C4-2B (cell line): ENCODE measurements at regions not wholly inside any gene's neighbourhood (a gene's known extent, or its start where the extent isn't known, plus 50 kb on each side); places are given as distances from the start of the nearest gene placed in this dataset.

Source experiments
- H3K27ac ChIP-seq: fragments of 450-650 bp; 2 replicates; pipeline ENCODE4 v1.5.1; 2017
- ZFX ChIP-seq: fragments of 450-650 bp; IDR thresholded peaks from 2 replicates; pipeline ENCODE4 v1.6.1; 2017
- TF ChIP-seq, protein P1 (sequence below): fragments of 450-650 bp; conservative IDR thresholded peaks from 2 replicates; pipeline ENCODE4 v1.5.1; 2017; ENCODE audit warnings: mild to moderate bottlenecking

DNA sequence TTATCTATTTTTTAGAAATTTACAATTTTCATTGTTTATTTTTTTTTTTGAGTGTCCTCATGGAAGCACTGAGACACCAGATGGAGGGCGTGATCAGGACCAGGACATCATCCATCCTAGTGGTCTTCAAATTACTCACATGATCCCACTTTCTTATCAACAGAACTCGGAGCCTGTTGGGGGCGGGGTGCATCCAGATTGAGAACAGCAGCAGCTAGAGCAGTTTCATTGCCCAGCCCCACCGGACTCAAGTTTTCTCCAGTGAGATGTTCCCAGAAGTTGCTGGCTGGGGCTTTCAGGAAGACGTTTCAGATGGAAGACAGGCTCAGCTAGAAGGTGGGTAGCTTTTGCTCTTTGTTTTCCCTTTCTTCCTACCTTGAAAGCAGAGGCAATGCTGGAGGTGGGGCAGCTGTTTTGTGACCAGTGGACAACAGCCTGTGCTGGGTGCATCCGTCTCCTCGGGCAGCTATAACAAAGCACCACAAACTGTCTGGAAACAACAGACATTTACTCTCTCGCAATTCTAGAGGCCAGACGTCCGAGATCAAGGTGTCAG lies 562.1 kb downstream of the TBC1D22A start:
- H3K27ac ChIP-seq: no peak overlapping the region
- TF ChIP-seq ZFX: no peak
- TF ChIP-seq, protein P1, sequence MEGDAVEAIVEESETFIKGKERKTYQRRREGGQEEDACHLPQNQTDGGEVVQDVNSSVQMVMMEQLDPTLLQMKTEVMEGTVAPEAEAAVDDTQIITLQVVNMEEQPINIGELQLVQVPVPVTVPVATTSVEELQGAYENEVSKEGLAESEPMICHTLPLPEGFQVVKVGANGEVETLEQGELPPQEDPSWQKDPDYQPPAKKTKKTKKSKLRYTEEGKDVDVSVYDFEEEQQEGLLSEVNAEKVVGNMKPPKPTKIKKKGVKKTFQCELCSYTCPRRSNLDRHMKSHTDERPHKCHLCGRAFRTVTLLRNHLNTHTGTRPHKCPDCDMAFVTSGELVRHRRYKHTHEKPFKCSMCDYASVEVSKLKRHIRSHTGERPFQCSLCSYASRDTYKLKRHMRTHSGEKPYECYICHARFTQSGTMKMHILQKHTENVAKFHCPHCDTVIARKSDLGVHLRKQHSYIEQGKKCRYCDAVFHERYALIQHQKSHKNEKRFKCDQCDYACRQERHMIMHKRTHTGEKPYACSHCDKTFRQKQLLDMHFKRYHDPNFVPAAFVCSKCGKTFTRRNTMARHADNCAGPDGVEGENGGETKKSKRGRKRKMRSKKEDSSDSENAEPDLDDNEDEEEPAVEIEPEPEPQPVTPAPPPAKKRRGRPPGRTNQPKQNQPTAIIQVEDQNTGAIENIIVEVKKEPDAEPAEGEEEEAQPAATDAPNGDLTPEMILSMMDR: no peak

DNA sequence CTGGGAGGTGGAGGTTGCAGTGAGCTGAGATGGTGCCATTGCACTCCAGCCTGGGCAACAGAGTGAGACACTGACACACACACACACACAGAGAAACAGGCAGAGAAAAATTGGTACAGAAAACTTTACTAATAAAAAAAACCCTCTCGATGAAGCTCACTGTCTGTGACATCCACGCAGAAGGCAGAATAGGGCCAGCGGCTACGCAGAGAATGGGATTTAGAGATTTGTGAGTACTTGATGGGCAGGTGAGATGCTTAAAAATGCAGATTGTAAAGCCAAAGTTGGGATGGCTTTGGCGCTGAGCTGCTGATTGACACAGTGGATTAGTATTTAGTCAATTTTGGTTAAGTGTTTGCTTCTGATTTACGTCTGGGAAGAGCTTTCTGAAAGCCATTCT lies 561.1 kb downstream of the TBC1D22A start:
- no peak overlapping the region for H3K27ac ChIP-seq
- TF ChIP-seq, protein P1: no peak
- no peak for TF ChIP-seq ZFX

DNA sequence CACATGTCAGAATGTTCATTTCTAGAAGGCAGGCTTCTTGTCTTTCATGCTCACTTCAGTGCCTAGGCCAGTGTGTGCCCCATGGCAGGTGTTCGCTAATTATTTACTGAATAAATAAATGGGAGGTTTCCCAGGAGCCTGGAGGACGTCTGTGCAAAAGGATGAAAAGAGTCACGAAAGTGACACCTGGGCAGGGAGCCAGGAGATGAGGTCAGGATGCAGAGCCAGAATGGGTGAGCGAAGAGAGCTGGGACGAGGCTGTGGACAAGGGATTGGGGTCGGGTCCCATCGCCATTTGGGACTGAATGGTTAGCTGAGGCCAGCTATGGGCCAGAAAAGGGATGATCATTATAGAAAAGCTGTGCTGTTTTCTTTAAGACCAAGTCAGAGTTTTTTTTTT lies 560.4 kb downstream of the TBC1D22A start:
- TF ChIP-seq, protein P1: no peak
- TF ChIP-seq ZFX: no peak
- H3K27ac ChIP-seq: no peak overlapping the region

DNA sequence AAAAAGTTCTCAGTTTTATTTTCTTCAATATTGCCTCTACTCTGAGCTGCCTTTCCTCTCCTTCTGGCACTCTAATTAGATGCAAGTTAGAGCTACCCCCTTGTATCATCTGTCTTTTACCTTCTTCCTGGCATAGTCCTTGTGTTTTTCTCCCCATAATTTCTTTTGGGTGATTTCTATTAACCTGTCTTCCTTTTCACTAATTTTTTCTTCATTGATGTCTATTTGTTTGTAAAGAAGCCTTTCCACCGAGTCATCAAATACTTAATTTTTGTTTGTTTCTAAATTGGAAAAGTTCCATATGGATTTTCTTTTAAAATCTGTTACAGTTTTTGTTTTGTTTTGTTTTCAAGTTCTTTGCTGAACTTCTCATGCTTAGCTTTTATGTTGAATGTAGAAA lies 558.1 kb downstream of the TBC1D22A start:
- TF ChIP-seq ZFX: no peak
- TF ChIP-seq, protein P1: no peak
- H3K27ac ChIP-seq: no peak overlapping the region

DNA sequence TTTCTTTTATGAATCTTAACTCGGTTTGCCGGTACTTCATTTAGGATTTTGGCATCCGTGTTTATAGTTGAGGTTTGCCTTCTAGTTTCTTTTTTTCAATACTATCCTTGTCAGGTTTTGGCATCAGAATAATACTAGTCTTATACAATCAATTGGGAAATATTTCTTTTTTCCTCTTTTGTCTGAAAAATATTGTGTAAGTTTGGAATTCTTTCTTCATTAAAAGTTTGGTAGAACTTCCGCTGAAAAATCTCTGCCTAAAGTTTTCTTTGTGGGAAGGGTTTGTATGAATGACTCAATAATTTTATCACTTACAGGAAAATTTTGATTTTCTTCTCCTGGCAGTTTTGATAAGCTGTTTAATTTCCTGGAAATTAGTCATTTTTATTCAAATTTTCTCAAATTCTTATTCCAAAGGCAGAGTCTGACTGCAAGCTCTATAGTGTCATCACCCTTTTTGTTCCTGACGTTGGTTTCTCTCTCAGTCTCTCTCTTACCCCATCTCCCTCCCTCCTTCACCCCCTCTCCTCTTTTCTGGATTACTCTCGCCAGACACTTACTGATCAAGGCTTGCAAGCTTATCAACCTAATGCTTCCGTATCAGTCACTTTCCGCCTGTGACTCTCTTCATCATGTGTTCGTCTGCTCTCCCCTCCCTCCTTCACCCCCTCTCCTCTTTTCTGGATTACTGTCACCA lies 555.7 kb downstream of the TBC1D22A start:
- no peak for TF ChIP-seq ZFX
- TF ChIP-seq, protein P1: no peak
- no peak overlapping the region for H3K27ac ChIP-seq

DNA sequence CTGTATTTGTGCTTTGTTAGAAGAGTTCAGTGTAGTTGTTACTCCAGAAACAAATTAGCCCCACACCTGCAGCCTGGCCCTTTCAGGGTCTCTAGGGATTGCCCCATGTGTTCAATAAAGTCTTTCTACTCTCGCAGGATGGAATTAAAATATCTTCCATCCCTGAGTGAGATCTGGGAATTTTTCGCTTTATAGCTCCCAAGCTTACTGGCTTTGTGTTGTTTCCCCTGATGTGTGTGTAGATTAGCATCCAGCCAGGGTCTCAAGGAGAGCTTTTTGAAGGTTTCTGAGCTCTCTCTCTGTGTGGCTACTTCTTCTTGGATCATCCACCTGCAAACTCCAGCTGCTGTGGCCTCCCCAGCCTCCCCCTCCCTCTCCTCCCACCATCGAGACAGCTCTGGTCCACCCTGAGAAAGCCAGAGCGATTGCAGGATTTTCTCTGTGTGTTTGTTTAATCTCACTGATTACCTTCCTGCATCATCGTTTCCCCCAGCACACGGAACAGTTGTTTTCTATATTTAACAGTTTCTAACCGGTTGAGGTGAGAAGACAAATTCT lies 553.5 kb downstream of the TBC1D22A start:
- TF ChIP-seq ZFX: no peak
- TF ChIP-seq, protein P1: no peak
- no peak overlapping the region for H3K27ac ChIP-seq

DNA sequence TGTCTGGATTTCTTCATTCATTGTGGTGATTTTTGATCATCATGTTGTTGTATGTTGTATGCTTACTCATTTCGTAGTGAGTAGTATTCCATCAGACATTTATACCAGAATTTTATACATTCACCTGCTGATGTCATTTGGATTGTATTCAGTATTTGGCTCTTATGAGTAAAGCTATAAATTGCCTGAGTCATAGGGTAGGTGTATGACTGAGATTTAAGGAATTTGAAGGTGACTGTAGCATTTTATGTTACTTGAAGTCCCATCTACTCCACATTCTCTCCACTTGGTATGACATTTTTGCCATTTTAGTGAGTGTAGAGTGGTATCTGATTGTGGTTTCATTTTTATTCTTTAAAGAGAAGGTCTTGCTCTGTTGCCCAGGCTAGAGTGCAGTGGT lies 548.2 kb downstream of the TBC1D22A start:
- H3K27ac ChIP-seq: no peak overlapping the region
- TF ChIP-seq, protein P1: no peak
- no peak for TF ChIP-seq ZFX
